ENCODE measurements at regions not wholly inside any gene's neighbourhood (a gene's known extent, or its start where the extent isn't known, plus 50 kb on each side); places are given as distances from the start of the nearest gene placed in this dataset.

- 0 out of 2 replicates have a peak, but pooled peaks cover 4% of the 10 kb centered on the region for H3K4me1 ChIP-seq (ENCODE audit: insufficient read depth, low read length)
- no peak overlapping the region for H3K9ac ChIP-seq (ENCODE audit: low read depth, low read length)
- no peaks in the 10 kb centered on the region for H3K36me3 ChIP-seq (ENCODE audit: insufficient read depth, low read length)
- H3K27ac ChIP-seq (ENCODE audit: low read depth, low read length) = no peak overlapping the region
- 92% methylated on average over 2 of the region's 2 CpGs for WGBS
- no peak overlapping the region for H3K4me3 ChIP-seq (ENCODE audit: low read length)
- H3K27me3 ChIP-seq (ENCODE audit: insufficient read depth, low read length) = no peaks in the 10 kb centered on the region
- H3K9me3 ChIP-seq (ENCODE audit: insufficient read depth, low read depth, low read length) = peaks cover 5% of the 10 kb centered on the region; the same call in 1 of the 2 replicates
Measured at GRCh38 chr4:138857416-138857815, 158.2 kb upstream of the NOCT start.

GRCh38 chr4:138852681-138853080, 162.9 kb upstream of the NOCT start:
- Histone ChIP-seq H3K4me1 (ENCODE audit: insufficient read depth, low read length) (peaks cover 20% of the 10 kb centered on the region; the same call in 1 of the 2 replicates), H3K4me3 (ENCODE audit: low read length) (no peak overlapping the region), H3K9ac (ENCODE audit: low read depth, low read length) (no peak overlapping the region), H3K9me3 (ENCODE audit: insufficient read depth, low read depth, low read length) (peaks cover 5% of the 10 kb centered on the region; the same call in 1 of the 2 replicates), H3K27me3 (ENCODE audit: insufficient read depth, low read length) (no peaks in the 10 kb centered on the region), H3K36me3 (ENCODE audit: insufficient read depth, low read length) (no peaks in the 10 kb centered on the region), H3K27ac (ENCODE audit: low read depth, low read length) (no peak overlapping the region)
- 100% methylated on average over 1 of the region's 2 CpGs for WGBS

GRCh38 chr4:138851391-138852335, 163.9 kb upstream of the NOCT start:
- 14% methylated on average over 17 of the region's 17 CpGs for WGBS
- no peak overlapping the region for H3K9ac ChIP-seq (ENCODE audit: low read depth, low read length)
- no peaks in the 10 kb centered on the region for H3K27me3 ChIP-seq (ENCODE audit: insufficient read depth, low read length)
- peaks cover 20% of the 10 kb centered on the region; the same call in 1 of the 2 replicates for H3K4me1 ChIP-seq (ENCODE audit: insufficient read depth, low read length)
- peaks cover 5% of the 10 kb centered on the region; the same call in 1 of the 2 replicates for H3K9me3 ChIP-seq (ENCODE audit: insufficient read depth, low read depth, low read length)
- peak overlapping the region; percentile 49 for H3K4me3 ChIP-seq (ENCODE audit: low read length)
- no peak overlapping the region for H3K27ac ChIP-seq (ENCODE audit: low read depth, low read length)
- H3K36me3 ChIP-seq (ENCODE audit: insufficient read depth, low read length) = no peaks in the 10 kb centered on the region

- H3K4me3 ChIP-seq (ENCODE audit: low read length) = no peak overlapping the region
- H3K27ac ChIP-seq (ENCODE audit: low read depth, low read length) = no peak overlapping the region
- WGBS = 79% methylated on average over 8 of the region's 9 CpGs
- H3K9me3 ChIP-seq (ENCODE audit: insufficient read depth, low read depth, low read length) = no peaks in the 10 kb centered on the region
- no peaks in the 10 kb centered on the region for H3K27me3 ChIP-seq (ENCODE audit: insufficient read depth, low read length)
- no peaks in the 10 kb centered on the region for H3K36me3 ChIP-seq (ENCODE audit: insufficient read depth, low read length)
- H3K4me1 ChIP-seq (ENCODE audit: insufficient read depth, low read length) = peaks cover 4% of the 10 kb centered on the region
- H3K9ac ChIP-seq (ENCODE audit: low read depth, low read length) = no peak overlapping the region
Measured at GRCh38 chr4:138845664-138846063, 169.9 kb upstream of the NOCT start.

- Histone ChIP-seq H3K9ac (ENCODE audit: low read depth, low read length) (no peak overlapping the region), H3K4me1 (ENCODE audit: insufficient read depth, low read length) (peaks cover 3% of the 10 kb centered on the region), H3K36me3 (ENCODE audit: insufficient read depth, low read length) (no peaks in the 10 kb centered on the region), H3K27ac (ENCODE audit: low read depth, low read length) (no peak overlapping the region), H3K9me3 (ENCODE audit: insufficient read depth, low read depth, low read length) (no peaks in the 10 kb centered on the region), H3K27me3 (ENCODE audit: insufficient read depth, low read length) (no peaks in the 10 kb centered on the region), H3K4me3 (ENCODE audit: low read length) (no peak overlapping the region)
- 91% methylated on average over 6 of the region's 6 CpGs for WGBS
Measured at GRCh38 chr4:138845054-138845453, 170.5 kb upstream of the NOCT start.

- 80% methylated on average over 6 of the region's 7 CpGs for WGBS
- H3K27me3 ChIP-seq (ENCODE audit: insufficient read depth, low read length) = no peaks in the 10 kb centered on the region
Measured at GRCh38 chr4:138843616-138844015, 172.0 kb upstream of the NOCT start.

DNA sequence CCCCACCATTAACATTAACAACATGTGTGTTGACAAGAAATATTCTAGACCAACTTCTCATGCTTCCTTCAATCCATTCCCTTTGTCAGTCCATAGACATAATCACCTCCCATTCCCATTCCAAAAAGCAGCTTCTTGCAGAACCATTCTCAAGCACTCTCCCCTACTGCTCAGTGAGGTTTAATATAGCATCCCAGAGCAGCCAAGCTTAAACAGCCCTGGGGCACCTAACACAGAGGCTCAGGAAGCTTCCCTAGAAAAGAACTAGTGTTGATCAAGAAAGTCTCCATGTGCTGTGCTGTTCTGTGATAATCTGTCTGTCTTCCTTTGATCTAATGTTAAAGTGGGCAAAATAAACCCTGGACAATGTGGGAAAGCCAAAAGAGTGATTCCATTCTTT, 174.2 kb upstream of the NOCT start:
- H3K27me3 ChIP-seq (ENCODE audit: insufficient read depth, low read length) = no peaks in the 10 kb centered on the region
- H3K4me1 ChIP-seq (ENCODE audit: insufficient read depth, low read length) = peaks cover 5% of the 10 kb centered on the region
- H3K27ac ChIP-seq (ENCODE audit: low read depth, low read length) = no peak overlapping the region
- no peaks in the 10 kb centered on the region for H3K36me3 ChIP-seq (ENCODE audit: insufficient read depth, low read length)
- no peak overlapping the region for H3K4me3 ChIP-seq (ENCODE audit: low read length)
- no peaks in the 10 kb centered on the region for H3K9me3 ChIP-seq (ENCODE audit: insufficient read depth, low read depth, low read length)
- no peak overlapping the region for H3K9ac ChIP-seq (ENCODE audit: low read depth, low read length)

More at GRCh38 chr4:138843616-138844015, 172.0 kb upstream of the NOCT start:
- peaks cover 3% of the 10 kb centered on the region for H3K4me1 ChIP-seq (ENCODE audit: insufficient read depth, low read length)
- H3K9me3 ChIP-seq (ENCODE audit: insufficient read depth, low read depth, low read length) = no peaks in the 10 kb centered on the region
- no peak overlapping the region for H3K4me3 ChIP-seq (ENCODE audit: low read length)
- no peaks in the 10 kb centered on the region for H3K36me3 ChIP-seq (ENCODE audit: insufficient read depth, low read length)
- H3K9ac ChIP-seq (ENCODE audit: low read depth, low read length) = no peak overlapping the region
- H3K27ac ChIP-seq (ENCODE audit: low read depth, low read length) = no peak overlapping the region

DNA sequence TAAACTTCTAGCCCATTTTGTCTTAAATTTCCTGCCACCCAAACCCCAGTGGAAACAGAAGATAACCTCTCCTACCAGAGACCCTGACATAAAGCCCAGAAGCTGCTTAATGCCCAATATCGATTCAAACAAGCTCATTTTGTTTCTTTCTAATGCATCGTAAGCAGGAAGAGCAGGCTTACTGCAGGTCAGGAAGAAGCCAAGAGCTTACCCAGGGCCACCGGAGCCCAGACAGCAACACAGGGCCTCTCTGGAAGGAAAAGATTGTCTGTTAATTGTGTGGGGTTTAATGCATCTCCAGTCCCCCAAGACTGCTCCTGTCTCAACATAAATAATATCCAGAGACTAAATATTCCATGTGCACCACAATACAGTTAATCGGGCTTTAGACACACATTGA, 177.3 kb upstream of the NOCT start:
- H3K9me3 ChIP-seq (ENCODE audit: insufficient read depth, low read depth, low read length) = no peaks in the 10 kb centered on the region
- no peak overlapping the region for H3K27ac ChIP-seq (ENCODE audit: low read depth, low read length)
- no peaks in the 10 kb centered on the region for H3K27me3 ChIP-seq (ENCODE audit: insufficient read depth, low read length)
- H3K4me1 ChIP-seq (ENCODE audit: insufficient read depth, low read length) = peaks cover 3% of the 10 kb centered on the region; the same call in 1 of the 2 replicates
- 96% methylated on average over 4 of the region's 4 CpGs for WGBS
- H3K36me3 ChIP-seq (ENCODE audit: insufficient read depth, low read length) = no peaks in the 10 kb centered on the region
- H3K4me3 ChIP-seq (ENCODE audit: low read length) = no peak overlapping the region
- H3K9ac ChIP-seq (ENCODE audit: low read depth, low read length) = no peak overlapping the region

- no peaks in the 10 kb centered on the region for H3K9me3 ChIP-seq (ENCODE audit: insufficient read depth, low read depth, low read length)
- H3K9ac ChIP-seq (ENCODE audit: low read depth, low read length) = no peak overlapping the region
- H3K36me3 ChIP-seq (ENCODE audit: insufficient read depth, low read length) = no peaks in the 10 kb centered on the region
- no peak overlapping the region for H3K27ac ChIP-seq (ENCODE audit: low read depth, low read length)
- H3K27me3 ChIP-seq (ENCODE audit: insufficient read depth, low read length) = no peaks in the 10 kb centered on the region
- H3K4me1 ChIP-seq (ENCODE audit: insufficient read depth, low read length) = 0 out of 2 replicates have a peak, but pooled peaks cover 3% of the 10 kb centered on the region
- H3K4me3 ChIP-seq (ENCODE audit: low read length) = no peak overlapping the region
- WGBS = 90% methylated on average over 9 of the region's 9 CpGs
Measured at GRCh38 chr4:138835832-138836533, 179.6 kb upstream of the NOCT start.

DNA sequence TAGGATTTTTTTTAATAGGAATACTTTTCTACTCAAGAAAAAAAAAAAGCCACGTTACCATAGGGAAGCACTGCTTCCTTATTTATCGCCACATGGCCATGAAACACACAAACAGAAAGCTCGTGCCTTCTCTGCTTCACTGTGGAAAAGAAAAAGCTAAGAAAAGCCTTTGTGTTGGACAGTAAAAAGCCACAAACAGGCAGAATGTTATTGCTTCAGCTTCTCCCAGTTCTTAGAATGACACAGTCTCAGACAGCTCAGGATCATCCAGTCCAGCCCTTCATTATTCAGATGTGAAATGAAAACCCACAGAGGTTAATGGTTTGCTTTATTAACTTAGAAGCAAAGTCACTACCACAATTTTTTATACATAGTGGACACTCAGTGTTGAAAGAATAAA, 181.6 kb upstream of the NOCT start:
- 0 out of 2 replicates have a peak, but pooled peaks cover 3% of the 10 kb centered on the region for H3K4me1 ChIP-seq (ENCODE audit: insufficient read depth, low read length)
- H3K4me3 ChIP-seq (ENCODE audit: low read length) = no peak overlapping the region
- H3K36me3 ChIP-seq (ENCODE audit: insufficient read depth, low read length) = no peaks in the 10 kb centered on the region
- H3K27me3 ChIP-seq (ENCODE audit: insufficient read depth, low read length) = no peaks in the 10 kb centered on the region
- H3K9me3 ChIP-seq (ENCODE audit: insufficient read depth, low read depth, low read length) = no peaks in the 10 kb centered on the region
- H3K27ac ChIP-seq (ENCODE audit: low read depth, low read length) = no peak overlapping the region
- 89% methylated on average over 3 of the region's 3 CpGs for WGBS
- no peak overlapping the region for H3K9ac ChIP-seq (ENCODE audit: low read depth, low read length)

DNA sequence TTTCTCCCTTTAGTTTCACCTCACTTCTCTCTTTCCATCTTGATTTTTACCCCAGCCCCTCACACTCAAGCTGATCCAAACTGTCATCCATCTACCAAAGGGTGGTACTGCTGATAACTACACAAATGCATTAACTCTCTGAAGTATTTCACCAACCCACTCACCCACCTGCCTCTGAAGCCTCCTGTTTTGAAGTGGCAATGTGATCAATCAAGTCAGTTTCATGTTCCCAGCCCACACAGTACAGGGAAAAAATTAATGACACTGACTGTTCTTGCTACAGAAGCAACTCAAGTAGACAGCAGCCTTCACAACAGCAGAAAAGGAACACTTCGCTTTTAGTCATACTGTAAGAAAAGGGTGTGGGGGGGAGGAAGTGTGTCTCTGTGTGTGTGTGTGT, 183.0 kb upstream of the NOCT start:
- H3K4me1 ChIP-seq (ENCODE audit: insufficient read depth, low read length) = 0 out of 2 replicates have a peak, but pooled peaks cover 3% of the 10 kb centered on the region
- no peaks in the 10 kb centered on the region for H3K9me3 ChIP-seq (ENCODE audit: insufficient read depth, low read depth, low read length)
- H3K4me3 ChIP-seq (ENCODE audit: low read length) = no peak overlapping the region
- WGBS = 100% methylated on average over 1 of the region's 1 CpG
- H3K9ac ChIP-seq (ENCODE audit: low read depth, low read length) = no peak overlapping the region
- no peaks in the 10 kb centered on the region for H3K27me3 ChIP-seq (ENCODE audit: insufficient read depth, low read length)
- no peak overlapping the region for H3K27ac ChIP-seq (ENCODE audit: low read depth, low read length)
- H3K36me3 ChIP-seq (ENCODE audit: insufficient read depth, low read length) = no peaks in the 10 kb centered on the region
